ENCODE measurements at regions not wholly inside any gene's neighbourhood (a gene's known extent, or its start where the extent isn't known, plus 50 kb on each side); places are given as distances from the start of the nearest gene placed in this dataset.

DNA sequence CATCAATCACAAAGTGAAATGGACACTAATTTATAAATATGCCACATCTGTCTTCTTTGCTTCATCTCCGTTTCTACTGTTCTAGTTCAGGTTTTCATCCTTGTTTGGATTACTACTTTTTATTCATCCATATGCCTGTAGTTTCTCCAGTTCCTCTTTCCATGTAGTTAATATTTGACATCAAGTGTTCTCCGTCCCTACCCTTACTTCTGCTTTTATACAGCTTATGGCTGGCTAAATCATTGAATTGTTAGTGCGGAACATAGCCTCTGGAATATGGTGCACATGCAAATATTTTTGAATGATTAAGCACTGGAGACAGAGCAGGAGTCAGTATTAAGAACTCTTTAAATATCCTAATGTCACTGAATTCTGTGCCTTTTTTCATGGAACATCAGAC lies 230.0 kb upstream of the PPP1R3A start:
- TF ChIP-seq, protein P1, sequence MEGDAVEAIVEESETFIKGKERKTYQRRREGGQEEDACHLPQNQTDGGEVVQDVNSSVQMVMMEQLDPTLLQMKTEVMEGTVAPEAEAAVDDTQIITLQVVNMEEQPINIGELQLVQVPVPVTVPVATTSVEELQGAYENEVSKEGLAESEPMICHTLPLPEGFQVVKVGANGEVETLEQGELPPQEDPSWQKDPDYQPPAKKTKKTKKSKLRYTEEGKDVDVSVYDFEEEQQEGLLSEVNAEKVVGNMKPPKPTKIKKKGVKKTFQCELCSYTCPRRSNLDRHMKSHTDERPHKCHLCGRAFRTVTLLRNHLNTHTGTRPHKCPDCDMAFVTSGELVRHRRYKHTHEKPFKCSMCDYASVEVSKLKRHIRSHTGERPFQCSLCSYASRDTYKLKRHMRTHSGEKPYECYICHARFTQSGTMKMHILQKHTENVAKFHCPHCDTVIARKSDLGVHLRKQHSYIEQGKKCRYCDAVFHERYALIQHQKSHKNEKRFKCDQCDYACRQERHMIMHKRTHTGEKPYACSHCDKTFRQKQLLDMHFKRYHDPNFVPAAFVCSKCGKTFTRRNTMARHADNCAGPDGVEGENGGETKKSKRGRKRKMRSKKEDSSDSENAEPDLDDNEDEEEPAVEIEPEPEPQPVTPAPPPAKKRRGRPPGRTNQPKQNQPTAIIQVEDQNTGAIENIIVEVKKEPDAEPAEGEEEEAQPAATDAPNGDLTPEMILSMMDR (IDR thresholded peaks at IDR 0.05; ENCODE audit: low read depth, low read length, missing input control), result no peak
- TF ChIP-seq, protein P2, sequence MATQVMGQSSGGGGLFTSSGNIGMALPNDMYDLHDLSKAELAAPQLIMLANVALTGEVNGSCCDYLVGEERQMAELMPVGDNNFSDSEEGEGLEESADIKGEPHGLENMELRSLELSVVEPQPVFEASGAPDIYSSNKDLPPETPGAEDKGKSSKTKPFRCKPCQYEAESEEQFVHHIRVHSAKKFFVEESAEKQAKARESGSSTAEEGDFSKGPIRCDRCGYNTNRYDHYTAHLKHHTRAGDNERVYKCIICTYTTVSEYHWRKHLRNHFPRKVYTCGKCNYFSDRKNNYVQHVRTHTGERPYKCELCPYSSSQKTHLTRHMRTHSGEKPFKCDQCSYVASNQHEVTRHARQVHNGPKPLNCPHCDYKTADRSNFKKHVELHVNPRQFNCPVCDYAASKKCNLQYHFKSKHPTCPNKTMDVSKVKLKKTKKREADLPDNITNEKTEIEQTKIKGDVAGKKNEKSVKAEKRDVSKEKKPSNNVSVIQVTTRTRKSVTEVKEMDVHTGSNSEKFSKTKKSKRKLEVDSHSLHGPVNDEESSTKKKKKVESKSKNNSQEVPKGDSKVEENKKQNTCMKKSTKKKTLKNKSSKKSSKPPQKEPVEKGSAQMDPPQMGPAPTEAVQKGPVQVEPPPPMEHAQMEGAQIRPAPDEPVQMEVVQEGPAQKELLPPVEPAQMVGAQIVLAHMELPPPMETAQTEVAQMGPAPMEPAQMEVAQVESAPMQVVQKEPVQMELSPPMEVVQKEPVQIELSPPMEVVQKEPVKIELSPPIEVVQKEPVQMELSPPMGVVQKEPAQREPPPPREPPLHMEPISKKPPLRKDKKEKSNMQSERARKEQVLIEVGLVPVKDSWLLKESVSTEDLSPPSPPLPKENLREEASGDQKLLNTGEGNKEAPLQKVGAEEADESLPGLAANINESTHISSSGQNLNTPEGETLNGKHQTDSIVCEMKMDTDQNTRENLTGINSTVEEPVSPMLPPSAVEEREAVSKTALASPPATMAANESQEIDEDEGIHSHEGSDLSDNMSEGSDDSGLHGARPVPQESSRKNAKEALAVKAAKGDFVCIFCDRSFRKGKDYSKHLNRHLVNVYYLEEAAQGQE (IDR thresholded peaks at IDR 0.05), result no peak
- TF ChIP-seq RAD21 (IDR thresholded peaks at IDR 0.05) (no peak), SP1 (IDR thresholded peaks at IDR 0.05) (no peak), HNF4G (IDR thresholded peaks at IDR 0.05) (no peak), NR2F2 (IDR thresholded peaks at IDR 0.05) (no peak), TAF1 (conservative IDR thresholded peaks at IDR 0.05) (no peak), YY1 (IDR thresholded peaks at IDR 0.05) (no peak), HNF4A (conservative IDR thresholded peaks at IDR 0.05) (no peak), JUND (IDR thresholded peaks at IDR 0.05) (no peak), GABPA (IDR thresholded peaks at IDR 0.05 in 1 of 2, conservative IDR thresholded peaks at IDR 0.05 in 1 of 2) (no peak)
- TF ChIP-seq, protein P3, sequence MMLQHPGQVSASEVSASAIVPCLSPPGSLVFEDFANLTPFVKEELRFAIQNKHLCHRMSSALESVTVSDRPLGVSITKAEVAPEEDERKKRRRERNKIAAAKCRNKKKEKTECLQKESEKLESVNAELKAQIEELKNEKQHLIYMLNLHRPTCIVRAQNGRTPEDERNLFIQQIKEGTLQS (IDR thresholded peaks at IDR 0.05), result no peak
- TF ChIP-seq, protein P4, sequence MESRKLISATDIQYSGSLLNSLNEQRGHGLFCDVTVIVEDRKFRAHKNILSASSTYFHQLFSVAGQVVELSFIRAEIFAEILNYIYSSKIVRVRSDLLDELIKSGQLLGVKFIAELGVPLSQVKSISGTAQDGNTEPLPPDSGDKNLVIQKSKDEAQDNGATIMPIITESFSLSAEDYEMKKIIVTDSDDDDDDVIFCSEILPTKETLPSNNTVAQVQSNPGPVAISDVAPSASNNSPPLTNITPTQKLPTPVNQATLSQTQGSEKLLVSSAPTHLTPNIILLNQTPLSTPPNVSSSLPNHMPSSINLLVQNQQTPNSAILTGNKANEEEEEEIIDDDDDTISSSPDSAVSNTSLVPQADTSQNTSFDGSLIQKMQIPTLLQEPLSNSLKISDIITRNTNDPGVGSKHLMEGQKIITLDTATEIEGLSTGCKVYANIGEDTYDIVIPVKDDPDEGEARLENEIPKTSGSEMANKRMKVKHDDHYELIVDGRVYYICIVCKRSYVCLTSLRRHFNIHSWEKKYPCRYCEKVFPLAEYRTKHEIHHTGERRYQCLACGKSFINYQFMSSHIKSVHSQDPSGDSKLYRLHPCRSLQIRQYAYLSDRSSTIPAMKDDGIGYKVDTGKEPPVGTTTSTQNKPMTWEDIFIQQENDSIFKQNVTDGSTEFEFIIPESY (IDR thresholded peaks at IDR 0.05), result no peak
- TF ChIP-seq, protein P5, sequence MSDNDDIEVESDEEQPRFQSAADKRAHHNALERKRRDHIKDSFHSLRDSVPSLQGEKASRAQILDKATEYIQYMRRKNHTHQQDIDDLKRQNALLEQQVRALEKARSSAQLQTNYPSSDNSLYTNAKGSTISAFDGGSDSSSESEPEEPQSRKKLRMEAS (IDR thresholded peaks at IDR 0.05), result no peak

Data from liver (tissue), 3 donors.